Endodermal cell (in vitro differentiated cells): ENCODE measurements at regions not wholly inside any gene's neighbourhood (a gene's known extent, or its start where the extent isn't known, plus 50 kb on each side); places are given as distances from the start of the nearest gene placed in this dataset.
"Not testable (repeated sequence)": the region's sequence is repeated elsewhere in the genome, so short reads cannot be mapped to it uniquely, and the experiment has no call there.

Source experiments
- DNase-seq: peaks from one replicate; pipeline ENCODE4 v3.0.0-alpha.2; 2017
- H3K27ac ChIP-seq: 2 replicates; pipeline ENCODE4 v1.5.1; 2013; ENCODE audit warnings: mild to moderate bottlenecking, low read depth, low read length, moderate library complexity
- H3K27me3 ChIP-seq: 2 replicates; pipeline ENCODE4 v1.6.1; 2013; ENCODE audit warnings: mild to moderate bottlenecking, low read length, moderate library complexity; ENCODE audit not compliant: insufficient read depth, control insufficient read depth, poor library complexity, severe bottlenecking
- H3K36me3 ChIP-seq: 2 replicates; pipeline ENCODE4 v1.7.0; 2013; ENCODE audit warnings: mild to moderate bottlenecking, low read length, moderate library complexity; ENCODE audit not compliant: control insufficient read depth, insufficient read depth
- H3K4me1 ChIP-seq: one replicate; pipeline ENCODE4 v1.7.0; 2013; ENCODE audit warnings: low read length; ENCODE audit not compliant: control insufficient read depth, insufficient read depth
- H3K4me3 ChIP-seq: 2 replicates; pipeline ENCODE4 v1.5.1; 2013; ENCODE audit warnings: mild to moderate bottlenecking, low read length, moderate library complexity
- H3K9ac ChIP-seq: 2 replicates; pipeline ENCODE4 v1.6.1; 2013; ENCODE audit warnings: mild to moderate bottlenecking, low read length, moderate library complexity; ENCODE audit not compliant: poor library complexity, severe bottlenecking; ENCODE audit errors: extremely low read depth
- H3K9me3 ChIP-seq: 2 replicates; pipeline ENCODE4 v1.6.1; 2013; ENCODE audit warnings: mild to moderate bottlenecking, low read length, moderate library complexity; ENCODE audit not compliant: control insufficient read depth
- H3K27ac Mint-ChIP-seq: 2 replicates; pipeline ENCODE4 v1.8.0; 2020; ENCODE audit warnings: mixed read lengths
- H3K27me3 Mint-ChIP-seq: 2 replicates; pipeline ENCODE4 v1.8.0; 2021; ENCODE audit warnings: mild to moderate bottlenecking, mixed read lengths; ENCODE audit not compliant: insufficient read depth
- H3K36me3 Mint-ChIP-seq: 2 replicates; pipeline ENCODE4 v1.8.0; 2020; ENCODE audit warnings: low read depth, mixed read lengths
- H3K4me1 Mint-ChIP-seq: 2 replicates; pipeline ENCODE4 v1.8.0; 2020; ENCODE audit warnings: mixed read lengths
- H3K4me3 Mint-ChIP-seq: 2 replicates; pipeline ENCODE4 v1.8.0; 2020; ENCODE audit warnings: mild to moderate bottlenecking, moderate library complexity, mixed read lengths
- H3K9me3 Mint-ChIP-seq: 2 replicates; pipeline ENCODE4 v1.8.0; 2020; ENCODE audit warnings: mild to moderate bottlenecking, mixed read lengths
- WGBS, 2 experiments: methylation state at CpG; one replicate each; pipeline versions ENCODE4 v1.1.5 to v1.1.7; 2013; ENCODE audit warnings: missing lambda C conversion rate in 2 of 2, mixed read lengths in 1 of 2; ENCODE audit not compliant: insufficient coverage in 1 of 2, insufficient read length in 1 of 2; 5-methylcytosine and 5-hydroxymethylcytosine counted together
- TF ChIP-seq, protein P1 (sequence below): fragments of 200-600 bp; sonication (generic); conservative IDR thresholded peaks from 2 replicates; pipeline ENCODE4 v1.5.0; 2021; ENCODE audit warnings: antibody characterized with exemption, mild to moderate bottlenecking

DNA sequence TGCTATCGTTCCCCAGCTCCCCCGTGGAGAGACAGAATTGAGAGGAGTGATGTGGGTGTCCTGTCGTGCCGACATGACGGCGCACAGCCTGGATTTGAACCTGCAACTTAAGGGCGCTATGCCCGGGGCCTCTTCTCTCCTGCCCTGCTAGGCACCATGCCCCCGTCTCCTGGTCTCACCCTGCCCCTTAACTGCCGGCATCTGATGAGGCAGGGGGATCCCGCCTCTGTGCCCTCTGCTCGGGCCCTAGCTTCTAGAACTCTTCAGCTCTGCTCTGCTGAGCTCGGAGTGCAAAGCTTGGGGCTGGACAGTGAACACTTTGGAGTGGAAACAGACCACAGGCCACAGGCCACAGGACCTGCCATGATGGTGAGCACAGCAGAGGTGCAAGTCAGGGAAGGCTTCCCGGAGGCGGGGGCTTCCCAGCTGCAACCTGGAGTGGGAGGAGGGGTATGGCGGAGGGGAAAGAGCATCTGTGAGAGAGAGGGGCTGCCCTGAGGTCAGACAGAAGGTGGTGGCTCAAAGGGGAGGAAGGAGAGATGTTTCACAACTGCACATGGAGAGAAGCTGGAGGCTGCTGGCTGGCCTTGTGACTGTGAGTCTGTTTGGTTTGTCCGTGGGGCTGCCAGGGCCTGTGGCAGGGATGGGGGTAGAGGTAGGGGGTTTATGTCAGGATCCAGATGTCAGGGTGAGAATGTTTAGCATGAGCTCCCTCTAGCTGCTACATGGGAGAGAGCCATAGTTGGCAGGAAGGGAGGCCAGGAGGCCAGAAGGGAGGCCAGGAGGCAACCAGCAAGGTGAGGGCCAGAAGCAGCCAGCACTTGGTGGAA lies 107.8 kb downstream of the CRLF3 start:
- TF ChIP-seq, protein P1, sequence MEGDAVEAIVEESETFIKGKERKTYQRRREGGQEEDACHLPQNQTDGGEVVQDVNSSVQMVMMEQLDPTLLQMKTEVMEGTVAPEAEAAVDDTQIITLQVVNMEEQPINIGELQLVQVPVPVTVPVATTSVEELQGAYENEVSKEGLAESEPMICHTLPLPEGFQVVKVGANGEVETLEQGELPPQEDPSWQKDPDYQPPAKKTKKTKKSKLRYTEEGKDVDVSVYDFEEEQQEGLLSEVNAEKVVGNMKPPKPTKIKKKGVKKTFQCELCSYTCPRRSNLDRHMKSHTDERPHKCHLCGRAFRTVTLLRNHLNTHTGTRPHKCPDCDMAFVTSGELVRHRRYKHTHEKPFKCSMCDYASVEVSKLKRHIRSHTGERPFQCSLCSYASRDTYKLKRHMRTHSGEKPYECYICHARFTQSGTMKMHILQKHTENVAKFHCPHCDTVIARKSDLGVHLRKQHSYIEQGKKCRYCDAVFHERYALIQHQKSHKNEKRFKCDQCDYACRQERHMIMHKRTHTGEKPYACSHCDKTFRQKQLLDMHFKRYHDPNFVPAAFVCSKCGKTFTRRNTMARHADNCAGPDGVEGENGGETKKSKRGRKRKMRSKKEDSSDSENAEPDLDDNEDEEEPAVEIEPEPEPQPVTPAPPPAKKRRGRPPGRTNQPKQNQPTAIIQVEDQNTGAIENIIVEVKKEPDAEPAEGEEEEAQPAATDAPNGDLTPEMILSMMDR: peak; percentile 57
- Histone ChIP-seq H3K4me1 (no peaks in the 10 kb centered on the region), H3K36me3 (no peaks in the 10 kb centered on the region), H3K4me3 (no peak overlapping the region), H3K9me3 (no peaks in the 10 kb centered on the region), H3K27me3 (no peaks in the 10 kb centered on the region), H3K9ac (no peak overlapping the region), H3K27ac (no peak overlapping the region)
- Mint-ChIP-seq H3K4me1 (peaks cover 1% of the 10 kb centered on the region), H3K36me3 (peaks cover 27% of the 10 kb centered on the region), H3K9me3 (no peaks in the 10 kb centered on the region), H3K27ac (no peak overlapping the region), H3K4me3 (no peak overlapping the region), H3K27me3 (no peaks in the 10 kb centered on the region)
- WGBS, 2 experiments: 91 to 94% methylated on average over 10 to 17 of the region's 17 CpGs
- peak; percentile 69 for DNase-seq

DNA sequence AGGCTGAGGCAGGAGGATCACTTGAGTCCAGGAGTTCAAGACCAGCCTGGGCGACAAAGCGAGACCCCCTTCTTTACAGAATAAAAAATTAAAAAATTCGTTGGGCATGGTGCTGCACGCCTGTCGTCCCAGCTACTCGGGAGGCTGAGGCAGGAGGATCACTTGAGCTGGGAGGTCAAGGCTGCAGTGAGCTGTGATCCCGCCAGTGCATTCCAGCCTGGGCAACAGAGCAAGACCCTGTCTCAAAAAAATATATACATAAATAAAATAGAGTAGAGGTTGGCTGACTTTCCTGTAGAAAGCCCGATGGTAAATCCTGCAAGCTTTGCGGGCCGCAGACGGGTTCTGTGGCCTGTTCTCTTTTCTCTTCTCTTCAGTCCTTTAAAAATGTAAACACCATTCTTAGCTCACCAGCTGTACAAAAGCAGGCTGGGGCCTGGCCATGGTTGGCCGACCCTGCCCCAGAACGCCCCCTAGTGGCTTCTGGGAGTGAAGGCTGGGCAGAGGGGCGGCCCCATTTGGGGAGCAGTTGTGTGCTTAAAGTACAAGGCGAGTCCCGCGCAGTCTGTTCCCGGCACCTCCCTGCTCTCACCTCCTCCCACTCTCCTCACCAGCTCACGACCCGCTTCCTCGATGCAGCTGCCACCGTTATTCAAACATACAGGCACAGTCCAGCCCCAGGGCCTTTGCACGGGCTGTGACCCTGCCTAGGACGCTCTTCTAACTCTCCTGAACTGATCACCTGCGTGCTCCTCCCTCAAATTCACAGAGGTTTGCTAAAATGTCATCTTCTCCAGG lies 109.5 kb downstream of the CRLF3 start:
- not testable (repeated sequence) for H3K9ac ChIP-seq, H3K27me3 ChIP-seq, H3K4me3 ChIP-seq, H3K27ac ChIP-seq, H3K9me3 Mint-ChIP-seq, H3K4me3 Mint-ChIP-seq, H3K4me1 ChIP-seq, H3K36me3 ChIP-seq, H3K27me3 Mint-ChIP-seq, H3K9me3 ChIP-seq
- peak overlapping the region; percentile 29 for H3K27ac Mint-ChIP-seq
- H3K36me3 Mint-ChIP-seq: peaks cover 27% of the 10 kb centered on the region
- peaks cover 12% of the 10 kb centered on the region for H3K4me1 Mint-ChIP-seq
- peak; percentile 89 for DNase-seq
- WGBS, 2 experiments: 89 to 92% methylated on average over 14 to 25 of the region's 25 CpGs
- TF ChIP-seq, protein P1: peak; percentile 85

DNA sequence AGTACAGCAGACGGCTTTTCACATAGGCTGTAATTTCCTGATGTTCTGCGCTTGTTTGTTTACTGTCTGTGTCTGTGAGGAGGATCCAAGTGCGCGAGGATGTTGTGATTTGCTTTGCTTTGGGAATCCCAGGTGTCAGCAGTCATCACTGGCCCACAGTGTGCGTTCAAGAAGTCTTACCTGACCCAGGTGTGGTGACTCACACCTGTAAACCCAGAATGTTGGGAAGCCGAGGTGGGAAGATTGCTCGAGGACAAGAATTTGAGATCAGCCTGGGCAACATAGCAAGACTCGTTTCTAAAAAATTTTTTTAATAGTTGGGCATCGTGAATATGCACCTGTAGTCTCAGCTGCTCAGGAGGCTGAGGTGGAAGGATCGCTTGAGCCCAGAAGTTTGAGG lies 110.7 kb downstream of the CRLF3 start:
- H3K9me3 Mint-ChIP-seq, H3K9me3 ChIP-seq, H3K27ac ChIP-seq, DNase-seq, H3K9ac ChIP-seq, H3K4me1 ChIP-seq, H3K27me3 ChIP-seq, H3K4me3 Mint-ChIP-seq, H3K4me3 ChIP-seq, H3K36me3 ChIP-seq, H3K27me3 Mint-ChIP-seq: not testable (repeated sequence)
- Mint-ChIP-seq H3K36me3 (peaks cover 27% of the 10 kb centered on the region), H3K27ac (peak overlapping the region; percentile 55), H3K4me1 (peaks cover 12% of the 10 kb centered on the region)
- 93 to 96% methylated on average over 8 to 10 of the region's 10 CpGs for WGBS, 2 experiments

DNA sequence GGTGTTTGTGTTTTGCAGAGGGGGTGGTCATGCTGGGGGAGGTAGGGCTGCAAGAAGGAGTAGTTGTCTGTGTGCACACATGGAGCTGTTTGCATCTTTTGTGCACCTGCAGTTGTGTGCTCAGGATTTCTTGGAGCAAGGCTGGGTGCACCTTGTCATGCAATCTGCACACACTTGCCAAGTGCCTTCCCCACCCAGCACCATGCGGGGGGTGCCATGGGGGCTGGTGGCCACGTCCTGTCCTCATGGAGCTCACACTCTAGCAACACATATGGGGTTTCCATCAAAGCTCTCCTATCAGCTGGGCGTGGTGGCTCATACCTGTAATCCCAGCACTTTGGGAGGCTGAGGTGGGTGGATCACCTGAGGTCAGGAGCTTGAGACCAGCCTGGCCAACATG lies 111.6 kb downstream of the CRLF3 start:
- H3K4me1 ChIP-seq, H3K9me3 Mint-ChIP-seq, H3K27ac Mint-ChIP-seq, H3K4me3 Mint-ChIP-seq, H3K9me3 ChIP-seq, H3K27me3 ChIP-seq, H3K9ac ChIP-seq, H3K4me3 ChIP-seq, H3K27me3 Mint-ChIP-seq, H3K36me3 ChIP-seq, H3K27ac ChIP-seq, DNase-seq: not testable (repeated sequence)
- WGBS, 2 experiments: 92 to 100% methylated on average over 1 to 3 of the region's 3 CpGs
- Mint-ChIP-seq H3K4me1 (peaks cover 12% of the 10 kb centered on the region), H3K36me3 (peaks cover 23% of the 10 kb centered on the region)

DNA sequence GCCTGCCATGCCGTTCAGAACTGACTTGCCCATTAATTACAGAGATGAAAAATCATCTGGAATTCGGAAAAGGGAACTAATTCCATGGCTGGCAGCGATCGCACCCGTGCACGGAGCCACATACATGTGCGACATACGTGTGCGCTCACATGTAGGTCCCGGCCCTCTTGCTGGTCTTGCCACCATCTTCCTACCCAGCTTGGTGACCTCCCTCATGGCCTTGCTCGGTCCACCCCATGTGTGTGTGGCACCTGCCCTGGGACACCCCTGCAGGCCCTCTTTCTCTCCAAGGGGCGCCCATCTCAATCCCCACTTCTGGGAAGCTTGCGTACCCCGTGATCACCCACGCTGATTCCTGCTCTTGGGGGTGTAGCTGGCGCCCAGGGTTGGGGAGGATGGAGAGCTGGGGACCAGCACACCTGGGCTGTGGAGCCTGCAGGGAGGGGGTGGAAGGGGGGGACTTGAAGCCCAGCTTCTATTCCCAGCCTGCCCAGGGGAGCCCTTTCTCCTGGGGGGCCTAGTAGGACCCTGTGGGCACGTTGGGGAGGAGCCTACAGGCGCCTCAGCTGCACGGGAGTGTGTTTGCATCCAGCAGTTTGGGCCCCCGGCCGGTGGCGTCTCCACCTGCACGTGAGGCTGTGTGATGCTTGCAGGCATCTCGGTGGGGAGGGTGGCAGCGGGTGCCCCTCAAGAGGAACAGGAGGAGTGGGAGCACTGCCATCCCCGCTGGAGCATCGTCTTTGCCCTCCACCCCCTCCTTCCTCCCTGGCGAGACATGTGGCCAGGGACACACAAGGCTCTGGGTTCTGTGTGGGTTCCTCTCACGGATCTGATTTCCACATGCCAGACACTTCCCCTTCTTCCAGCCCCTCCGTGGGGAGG lies 112.6 kb downstream of the CRLF3 start:
- H3K4me3 ChIP-seq: peak overlapping the region; percentile 83
- DNase-seq, H3K27me3 ChIP-seq, H3K27me3 Mint-ChIP-seq, H3K9ac ChIP-seq, H3K27ac ChIP-seq, H3K36me3 ChIP-seq, H3K27ac Mint-ChIP-seq, H3K4me1 ChIP-seq, H3K9me3 Mint-ChIP-seq, H3K9me3 ChIP-seq: not testable (repeated sequence)
- peaks cover 13% of the 10 kb centered on the region for H3K36me3 Mint-ChIP-seq
- WGBS, 2 experiments: 89 to 90% methylated on average over 12 to 30 of the region's 30 CpGs
- peaks cover 18% of the 10 kb centered on the region for H3K4me1 Mint-ChIP-seq
- H3K4me3 Mint-ChIP-seq: peak overlapping the region; percentile 85
